ENCODE measurements at regions not wholly inside any gene's neighbourhood (a gene's known extent, or its start where the extent isn't known, plus 50 kb on each side); places are given as distances from the start of the nearest gene placed in this dataset.

DNA sequence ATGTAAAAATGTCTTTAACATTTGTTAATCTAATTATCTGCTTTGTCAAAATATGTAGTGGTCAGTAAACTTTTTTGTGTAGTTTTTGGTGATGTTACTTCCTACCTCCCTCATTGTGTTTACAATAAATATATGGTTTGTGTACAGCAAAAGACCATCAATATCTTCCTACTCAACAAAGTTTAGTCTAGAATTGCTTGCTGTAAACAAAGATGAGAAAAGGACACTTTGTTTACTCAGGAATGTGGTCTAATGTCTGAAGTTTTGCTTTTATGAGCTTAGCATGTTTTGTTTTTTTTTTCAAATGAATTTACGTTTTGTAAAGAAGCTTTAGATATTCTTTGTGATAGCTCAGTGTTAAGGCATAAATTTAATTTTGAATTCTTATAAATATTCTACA lies 563.5 kb upstream of the SPRY2 start:
- TF ChIP-seq, protein P1, sequence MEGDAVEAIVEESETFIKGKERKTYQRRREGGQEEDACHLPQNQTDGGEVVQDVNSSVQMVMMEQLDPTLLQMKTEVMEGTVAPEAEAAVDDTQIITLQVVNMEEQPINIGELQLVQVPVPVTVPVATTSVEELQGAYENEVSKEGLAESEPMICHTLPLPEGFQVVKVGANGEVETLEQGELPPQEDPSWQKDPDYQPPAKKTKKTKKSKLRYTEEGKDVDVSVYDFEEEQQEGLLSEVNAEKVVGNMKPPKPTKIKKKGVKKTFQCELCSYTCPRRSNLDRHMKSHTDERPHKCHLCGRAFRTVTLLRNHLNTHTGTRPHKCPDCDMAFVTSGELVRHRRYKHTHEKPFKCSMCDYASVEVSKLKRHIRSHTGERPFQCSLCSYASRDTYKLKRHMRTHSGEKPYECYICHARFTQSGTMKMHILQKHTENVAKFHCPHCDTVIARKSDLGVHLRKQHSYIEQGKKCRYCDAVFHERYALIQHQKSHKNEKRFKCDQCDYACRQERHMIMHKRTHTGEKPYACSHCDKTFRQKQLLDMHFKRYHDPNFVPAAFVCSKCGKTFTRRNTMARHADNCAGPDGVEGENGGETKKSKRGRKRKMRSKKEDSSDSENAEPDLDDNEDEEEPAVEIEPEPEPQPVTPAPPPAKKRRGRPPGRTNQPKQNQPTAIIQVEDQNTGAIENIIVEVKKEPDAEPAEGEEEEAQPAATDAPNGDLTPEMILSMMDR (IDR thresholded peaks at IDR 0.05; ENCODE audit: insufficient read depth, low read length): no peak
- TF ChIP-seq, protein P2, sequence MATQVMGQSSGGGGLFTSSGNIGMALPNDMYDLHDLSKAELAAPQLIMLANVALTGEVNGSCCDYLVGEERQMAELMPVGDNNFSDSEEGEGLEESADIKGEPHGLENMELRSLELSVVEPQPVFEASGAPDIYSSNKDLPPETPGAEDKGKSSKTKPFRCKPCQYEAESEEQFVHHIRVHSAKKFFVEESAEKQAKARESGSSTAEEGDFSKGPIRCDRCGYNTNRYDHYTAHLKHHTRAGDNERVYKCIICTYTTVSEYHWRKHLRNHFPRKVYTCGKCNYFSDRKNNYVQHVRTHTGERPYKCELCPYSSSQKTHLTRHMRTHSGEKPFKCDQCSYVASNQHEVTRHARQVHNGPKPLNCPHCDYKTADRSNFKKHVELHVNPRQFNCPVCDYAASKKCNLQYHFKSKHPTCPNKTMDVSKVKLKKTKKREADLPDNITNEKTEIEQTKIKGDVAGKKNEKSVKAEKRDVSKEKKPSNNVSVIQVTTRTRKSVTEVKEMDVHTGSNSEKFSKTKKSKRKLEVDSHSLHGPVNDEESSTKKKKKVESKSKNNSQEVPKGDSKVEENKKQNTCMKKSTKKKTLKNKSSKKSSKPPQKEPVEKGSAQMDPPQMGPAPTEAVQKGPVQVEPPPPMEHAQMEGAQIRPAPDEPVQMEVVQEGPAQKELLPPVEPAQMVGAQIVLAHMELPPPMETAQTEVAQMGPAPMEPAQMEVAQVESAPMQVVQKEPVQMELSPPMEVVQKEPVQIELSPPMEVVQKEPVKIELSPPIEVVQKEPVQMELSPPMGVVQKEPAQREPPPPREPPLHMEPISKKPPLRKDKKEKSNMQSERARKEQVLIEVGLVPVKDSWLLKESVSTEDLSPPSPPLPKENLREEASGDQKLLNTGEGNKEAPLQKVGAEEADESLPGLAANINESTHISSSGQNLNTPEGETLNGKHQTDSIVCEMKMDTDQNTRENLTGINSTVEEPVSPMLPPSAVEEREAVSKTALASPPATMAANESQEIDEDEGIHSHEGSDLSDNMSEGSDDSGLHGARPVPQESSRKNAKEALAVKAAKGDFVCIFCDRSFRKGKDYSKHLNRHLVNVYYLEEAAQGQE (IDR thresholded peaks at IDR 0.05; ENCODE audit: insufficient replicate concordance, low read depth): no peak
- no peak for TF ChIP-seq POLR2AphosphoS5 (IDR thresholded peaks at IDR 0.05; ENCODE audit: low read depth)

Data from HL-60 (cell line).